HL-60 (cell line): ENCODE measurements at regions not wholly inside any gene's neighbourhood (a gene's known extent, or its start where the extent isn't known, plus 50 kb on each side); places are given as distances from the start of the nearest gene placed in this dataset.

Experiments used
- CTCF ChIP-seq: IDR thresholded peaks from one replicate; pipeline ENCODE4 v1.5.1; 2011; ENCODE audit warnings: low read length, control low read depth, inconsistent platforms; ENCODE audit not compliant: insufficient read depth
- GABPA ChIP-seq: IDR thresholded peaks from 2 replicates; pipeline ENCODE4 v1.6.1; 2012; ENCODE audit warnings: low read depth
- POLR2AphosphoS5 ChIP-seq: IDR thresholded peaks from 2 replicates; pipeline ENCODE4 v1.6.1; 2012; ENCODE audit warnings: low read depth
- REST ChIP-seq: IDR thresholded peaks from 2 replicates; pipeline ENCODE4 v1.6.1; 2012; ENCODE audit warnings: low read depth; ENCODE audit not compliant: insufficient replicate concordance
- SPI1 ChIP-seq: IDR thresholded peaks from 2 replicates; pipeline ENCODE4 v1.6.1; 2012; ENCODE audit warnings: low read depth, mild to moderate bottlenecking, borderline replicate concordance

GRCh38 chr2:6545795-6546194 is 319.9 kb downstream of the CMPK2 start:
- TF ChIP-seq CTCF (no peak), GABPA (no peak), REST (no peak), POLR2AphosphoS5 (no peak), SPI1 (no peak)
